ENCODE measurements at regions not wholly inside any gene's neighbourhood (a gene's known extent, or its start where the extent isn't known, plus 50 kb on each side); places are given as distances from the start of the nearest gene placed in this dataset.
"Not testable (repeated sequence)": the region's sequence is repeated elsewhere in the genome, so short reads cannot be mapped to it uniquely, and the experiment has no call there.

- in situ Hi-C loops (cut with MboI; ENCODE audit: low pct_unique_long_range_greater_than_20kb, low sequenced_read_pairs, unreplicated experiment): no loop called here
- no peak for DNase-seq (ENCODE audit: low spot score)
Observed at GRCh38 chr3:17823036-17823435, 80.6 kb upstream of the TBC1D5 start.

GRCh38 chr3:17820704-17821103, 78.3 kb upstream of the TBC1D5 start:
- TF ChIP-seq CTCF (IDR thresholded peaks at IDR 0.05; ENCODE audit: extremely low read depth, insufficient read depth, missing control alignments): no peak
- DNase-seq (ENCODE audit: low spot score): no peak
- in situ Hi-C loops (cut with MboI; ENCODE audit: low pct_unique_long_range_greater_than_20kb, low sequenced_read_pairs, unreplicated experiment): no loop called here

More at GRCh38 chr3:17823036-17823435, 80.6 kb upstream of the TBC1D5 start:
- no peak for TF ChIP-seq CTCF (IDR thresholded peaks at IDR 0.05; ENCODE audit: extremely low read depth, insufficient read depth, missing control alignments)

DNA sequence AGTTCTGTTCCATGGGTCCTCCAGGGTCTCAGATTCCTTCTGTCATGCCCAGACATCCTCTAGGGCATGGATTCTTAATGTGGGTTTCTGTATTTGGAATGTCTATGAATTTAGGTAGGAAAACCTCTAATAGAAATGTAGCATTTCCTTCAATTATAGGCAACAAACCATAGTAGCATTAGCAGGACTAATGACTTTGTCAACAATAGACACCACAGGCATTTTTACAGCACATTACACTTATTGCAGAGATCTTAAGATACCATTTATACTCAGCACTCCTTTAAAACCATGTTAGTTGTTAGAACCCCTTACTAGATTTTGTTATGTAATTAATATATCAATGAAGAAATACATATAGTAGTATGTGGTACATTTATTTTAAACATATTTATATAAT, 77.8 kb upstream of the TBC1D5 start:
- no peak for DNase-seq (ENCODE audit: low spot score)

DNA sequence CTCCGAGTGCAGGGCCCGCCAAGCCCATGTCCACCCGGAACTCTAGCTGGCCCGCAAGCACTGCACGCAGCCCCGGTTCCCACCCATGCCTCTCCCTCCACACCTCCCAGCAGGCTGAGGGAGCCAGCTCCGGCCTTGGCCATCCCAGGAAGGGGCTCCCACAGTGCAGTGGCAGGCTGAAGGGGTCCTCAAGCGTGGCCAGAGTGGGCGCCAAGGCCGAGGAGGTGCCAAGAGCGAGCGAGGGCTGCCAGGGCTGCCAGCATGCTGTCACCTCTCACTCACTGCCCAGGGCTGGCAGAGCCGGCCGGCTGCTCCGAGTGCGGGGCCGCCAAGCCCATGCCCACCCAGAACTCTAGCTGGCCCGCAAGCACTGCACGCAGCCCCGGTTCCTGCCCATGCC, 75.5 kb upstream of the TBC1D5 start:
- in situ Hi-C loops (cut with MboI; ENCODE audit: low pct_unique_long_range_greater_than_20kb, low sequenced_read_pairs, unreplicated experiment); DNase-seq (ENCODE audit: low spot score): not testable (repeated sequence)

More for the DNA sequence above, 77.8 kb upstream of the TBC1D5 start:
- no peak for TF ChIP-seq CTCF (IDR thresholded peaks at IDR 0.05; ENCODE audit: extremely low read depth, insufficient read depth, missing control alignments)
- in situ Hi-C loops (cut with MboI; ENCODE audit: low pct_unique_long_range_greater_than_20kb, low sequenced_read_pairs, unreplicated experiment): no loop called here

GRCh38 chr3:17817545-17817944, 75.1 kb upstream of the TBC1D5 start:
- no peak for TF ChIP-seq CTCF (IDR thresholded peaks at IDR 0.05; ENCODE audit: extremely low read depth, insufficient read depth, missing control alignments)
- in situ Hi-C loops (cut with MboI; ENCODE audit: low pct_unique_long_range_greater_than_20kb, low sequenced_read_pairs, unreplicated experiment): no loop called here

GRCh38 chr3:17816839-17817238, 74.4 kb upstream of the TBC1D5 start:
- DNase-seq (ENCODE audit: low spot score); in situ Hi-C loops (cut with MboI; ENCODE audit: low pct_unique_long_range_greater_than_20kb, low sequenced_read_pairs, unreplicated experiment): not testable (repeated sequence)

More at GRCh38 chr3:17817545-17817944, 75.1 kb upstream of the TBC1D5 start:
- no peak for DNase-seq (ENCODE audit: low spot score)

GRCh38 chr3:17812328-17812727, 69.9 kb upstream of the TBC1D5 start:
- DNase-seq (ENCODE audit: low spot score): not testable (repeated sequence)

GRCh38 chr3:17811646-17812045, 69.2 kb upstream of the TBC1D5 start:
- TF ChIP-seq CTCF (IDR thresholded peaks at IDR 0.05; ENCODE audit: extremely low read depth, insufficient read depth, missing control alignments): no peak
- in situ Hi-C loops (cut with MboI; ENCODE audit: low pct_unique_long_range_greater_than_20kb, low sequenced_read_pairs, unreplicated experiment): no loop called here
- no peak for DNase-seq (ENCODE audit: low spot score)

More at GRCh38 chr3:17812328-17812727, 69.9 kb upstream of the TBC1D5 start:
- in situ Hi-C loops (cut with MboI; ENCODE audit: low pct_unique_long_range_greater_than_20kb, low sequenced_read_pairs, unreplicated experiment): not testable (repeated sequence)

Measured in GM13977 (cell line).